Neural crest cell (in vitro differentiated cells): ENCODE measurements at regions not wholly inside any gene's neighbourhood (a gene's known extent, or its start where the extent isn't known, plus 50 kb on each side); places are given as distances from the start of the nearest gene placed in this dataset.

Experiments used
- DNase-seq: peaks from one replicate; pipeline ENCODE4 v3.0.0; 2021; ENCODE audit warnings: low read depth, mixed read lengths, low spot score
- H3K27ac Mint-ChIP-seq: one replicate; pipeline ENCODE4 v1.8.0; 2021; ENCODE audit warnings: mild to moderate bottlenecking, mixed read lengths; ENCODE audit not compliant: unreplicated experiment
- H3K27me3 Mint-ChIP-seq: 2 replicates; pipeline ENCODE4 v1.8.0; 2021; ENCODE audit warnings: low read depth, mild to moderate bottlenecking, mixed read lengths
- H3K36me3 Mint-ChIP-seq: 2 replicates; pipeline ENCODE4 v1.8.0; 2021; ENCODE audit warnings: low read depth, mild to moderate bottlenecking, mixed read lengths
- H3K4me1 Mint-ChIP-seq: 2 replicates; pipeline ENCODE4 v1.8.0; 2021; ENCODE audit warnings: mixed read lengths
- H3K4me3 Mint-ChIP-seq: one replicate; pipeline ENCODE4 v1.8.0; 2021; ENCODE audit warnings: mild to moderate bottlenecking, mixed read lengths
- H3K9me3 Mint-ChIP-seq: 2 replicates; pipeline ENCODE4 v1.8.0; 2021; ENCODE audit warnings: mixed read lengths
- CTCF ChIP-seq: fragments of 200-600 bp; sonication (generic); conservative IDR thresholded peaks from 2 replicates; pipeline ENCODE4 v1.5.0; 2021; ENCODE audit warnings: antibody characterized with exemption, mild to moderate bottlenecking

GRCh38 chr12:22828066-22828465 is 203.1 kb downstream of the ETNK1 start:
- no peak for DNase-seq
- Mint-ChIP-seq H3K27ac (no peak overlapping the region), H3K27me3 (no peaks in the 10 kb centered on the region), H3K9me3 (peaks cover 15% of the 10 kb centered on the region), H3K4me1 (no peaks in the 10 kb centered on the region), H3K4me3 (no peak overlapping the region), H3K36me3 (peaks cover 12% of the 10 kb centered on the region)
- TF ChIP-seq CTCF, result no peak

GRCh38 chr12:22835431-22835830 is 210.5 kb downstream of the ETNK1 start:
- peaks cover 2% of the 10 kb centered on the region for H3K36me3 Mint-ChIP-seq
- no peak overlapping the region for H3K4me3 Mint-ChIP-seq
- H3K27me3 Mint-ChIP-seq, result no peaks in the 10 kb centered on the region
- H3K4me1 Mint-ChIP-seq, result no peaks in the 10 kb centered on the region
- no peak for TF ChIP-seq CTCF
- H3K9me3 Mint-ChIP-seq, result peaks cover 2% of the 10 kb centered on the region
- no peak for DNase-seq
- no peak overlapping the region for H3K27ac Mint-ChIP-seq

GRCh38 chr12:22850185-22850584 is 225.2 kb downstream of the ETNK1 start:
- no peak for DNase-seq
- Mint-ChIP-seq H3K36me3 (peaks cover 4% of the 10 kb centered on the region), H3K4me1 (no peaks in the 10 kb centered on the region), H3K4me3 (no peak overlapping the region), H3K9me3 (peaks cover 7% of the 10 kb centered on the region), H3K27me3 (no peaks in the 10 kb centered on the region), H3K27ac (no peak overlapping the region)
- TF ChIP-seq CTCF, result no peak

- Mint-ChIP-seq H3K36me3 (peaks cover 4% of the 10 kb centered on the region), H3K27ac (no peak overlapping the region), H3K4me3 (no peak overlapping the region), H3K27me3 (no peaks in the 10 kb centered on the region), H3K9me3 (peaks cover 4% of the 10 kb centered on the region), H3K4me1 (peaks cover 7% of the 10 kb centered on the region)
- DNase-seq, result no peak
- TF ChIP-seq CTCF, result no peak
Measured at GRCh38 chr12:22851532-22851931, 226.6 kb downstream of the ETNK1 start.

GRCh38 chr12:22855456-22855855 is 230.5 kb downstream of the ETNK1 start:
- no peak for TF ChIP-seq CTCF
- no peak for DNase-seq
- Mint-ChIP-seq H3K27me3 (no peaks in the 10 kb centered on the region), H3K27ac (no peak overlapping the region), H3K9me3 (no peaks in the 10 kb centered on the region), H3K36me3 (no peaks in the 10 kb centered on the region), H3K4me3 (no peak overlapping the region), H3K4me1 (peaks cover 28% of the 10 kb centered on the region)

GRCh38 chr12:22856178-22856577 is 231.2 kb downstream of the ETNK1 start:
- no peak for DNase-seq
- no peaks in the 10 kb centered on the region for H3K9me3 Mint-ChIP-seq
- H3K27me3 Mint-ChIP-seq, result no peaks in the 10 kb centered on the region
- no peak overlapping the region for H3K27ac Mint-ChIP-seq
- no peak overlapping the region for H3K4me3 Mint-ChIP-seq
- TF ChIP-seq CTCF, result peak; percentile 98
- H3K4me1 Mint-ChIP-seq, result peaks cover 32% of the 10 kb centered on the region
- no peaks in the 10 kb centered on the region for H3K36me3 Mint-ChIP-seq
